Immature natural killer cell (primary cell): ENCODE measurements at regions not wholly inside any gene's neighbourhood (a gene's known extent, or its start where the extent isn't known, plus 50 kb on each side); places are given as distances from the start of the nearest gene placed in this dataset.

ENCODE experiments used
- DNase-seq, 3 donors: peaks; one replicate each; pipeline ENCODE4 v3.0.0; 2022; ENCODE audit warnings: mixed read lengths in 1 of 3
- H3K27ac Mint-ChIP-seq, 6 donors: one replicate each; pipeline ENCODE4 v1.8.0; 2020; ENCODE audit warnings: mixed read lengths in 6 of 6, mild to moderate bottlenecking in 5 of 6, inconsistent platforms in 4 of 6, moderate library complexity in 3 of 6
- H3K27me3 Mint-ChIP-seq, 3 donors: one replicate each; pipeline ENCODE4 v1.8.0; 2020 to 2021; ENCODE audit warnings: low read depth in 3 of 3, mild to moderate bottlenecking in 3 of 3, mixed read lengths in 3 of 3, moderate library complexity in 3 of 3, inconsistent platforms in 1 of 3
- H3K36me3 Mint-ChIP-seq, 3 donors: one replicate each; pipeline ENCODE4 v1.8.0; 2020; ENCODE audit warnings: mixed read lengths in 3 of 3, inconsistent platforms in 2 of 3, mild to moderate bottlenecking in 2 of 3
- H3K4me1 Mint-ChIP-seq, 2 donors: one replicate each; pipeline ENCODE4 v1.8.0; 2020; ENCODE audit warnings: inconsistent platforms in 2 of 2, mild to moderate bottlenecking in 2 of 2, mixed read lengths in 2 of 2, moderate library complexity in 1 of 2
- H3K4me3 Mint-ChIP-seq, 5 donors: one replicate each; pipeline ENCODE4 v1.8.0; 2020; ENCODE audit warnings: mild to moderate bottlenecking in 5 of 5, mixed read lengths in 5 of 5, inconsistent platforms in 3 of 5, moderate library complexity in 3 of 5
- H3K9me3 Mint-ChIP-seq, 6 donors: one replicate each; pipeline ENCODE4 v1.8.0; 2020; ENCODE audit warnings: mild to moderate bottlenecking in 6 of 6, mixed read lengths in 6 of 6, inconsistent platforms in 4 of 6, moderate library complexity in 3 of 6

GRCh38 chr3:127407026-127407939, 119.4 kb upstream of the PRR20G start:
- H3K9me3 Mint-ChIP-seq: no peaks in the 10 kb centered on the region
- DNase-seq: no peak
- peaks cover 0 to 8% (median 6%) of the 10 kb centered on the region in 3 donors for H3K27me3 Mint-ChIP-seq
- no peaks in the 10 kb centered on the region for H3K4me1 Mint-ChIP-seq
- no peak overlapping the region for H3K27ac Mint-ChIP-seq
- no peak overlapping the region for H3K4me3 Mint-ChIP-seq
- no peaks in the 10 kb centered on the region for H3K36me3 Mint-ChIP-seq

GRCh38 chr3:127406309-127407025, 118.6 kb upstream of the PRR20G start:
- Mint-ChIP-seq H3K36me3 (no peaks in the 10 kb centered on the region), H3K9me3 (no peaks in the 10 kb centered on the region), H3K27me3 (peaks cover 0 to 8% (median 6%) of the 10 kb centered on the region in 3 donors), H3K27ac (no peak overlapping the region), H3K4me3 (no peak overlapping the region), H3K4me1 (no peaks in the 10 kb centered on the region)
- DNase-seq: no peak

GRCh38 chr3:127405791-127406190, 117.9 kb upstream of the PRR20G start:
- Mint-ChIP-seq H3K27ac (no peak overlapping the region), H3K27me3 (peaks cover 0 to 8% (median 6%) of the 10 kb centered on the region in 3 donors), H3K9me3 (no peaks in the 10 kb centered on the region), H3K4me1 (no peaks in the 10 kb centered on the region), H3K4me3 (no peak overlapping the region), H3K36me3 (no peaks in the 10 kb centered on the region)
- no peak for DNase-seq

- Mint-ChIP-seq H3K4me3 (no peak overlapping the region), H3K27me3 (peaks cover 0 to 10% (median 6%) of the 10 kb centered on the region in 3 donors), H3K9me3 (no peaks in the 10 kb centered on the region), H3K4me1 (no peaks in the 10 kb centered on the region), H3K36me3 (no peaks in the 10 kb centered on the region), H3K27ac (no peak overlapping the region)
- DNase-seq: no peak
These were observed 117.3 kb upstream of the PRR20G start for GRCh38 chr3:127405010-127405598.

GRCh38 chr3:127404221-127405009, 116.6 kb upstream of the PRR20G start:
- no peak overlapping the region for H3K27ac Mint-ChIP-seq
- H3K9me3 Mint-ChIP-seq: no peaks in the 10 kb centered on the region
- no peak for DNase-seq
- H3K4me1 Mint-ChIP-seq: no peaks in the 10 kb centered on the region
- H3K36me3 Mint-ChIP-seq: no peaks in the 10 kb centered on the region
- H3K27me3 Mint-ChIP-seq: peaks cover 0 to 10% (median 6%) of the 10 kb centered on the region in 3 donors
- H3K4me3 Mint-ChIP-seq: no peak overlapping the region

- no peak overlapping the region for H3K27ac Mint-ChIP-seq
- H3K9me3 Mint-ChIP-seq: no peaks in the 10 kb centered on the region
- peaks cover 0 to 10% (median 6%) of the 10 kb centered on the region in 3 donors for H3K27me3 Mint-ChIP-seq
- no peaks in the 10 kb centered on the region for H3K4me1 Mint-ChIP-seq
- no peaks in the 10 kb centered on the region for H3K36me3 Mint-ChIP-seq
- DNase-seq: no peak
- no peak overlapping the region for H3K4me3 Mint-ChIP-seq
These were observed 115.9 kb upstream of the PRR20G start for GRCh38 chr3:127403795-127404194.

- DNase-seq: no peak
- Mint-ChIP-seq H3K27ac (no peak overlapping the region), H3K27me3 (peaks cover 2 to 9% (median 6%) of the 10 kb centered on the region in 3 donors), H3K9me3 (no peaks in the 10 kb centered on the region), H3K36me3 (no peaks in the 10 kb centered on the region), H3K4me1 (no peaks in the 10 kb centered on the region), H3K4me3 (no peak overlapping the region)
These were observed 111.3 kb upstream of the PRR20G start for GRCh38 chr3:127399154-127399553.

- no peaks in the 10 kb centered on the region for H3K4me1 Mint-ChIP-seq
- H3K36me3 Mint-ChIP-seq: no peaks in the 10 kb centered on the region
- no peak overlapping the region for H3K27ac Mint-ChIP-seq
- peaks cover 2 to 7% (median 4%) of the 10 kb centered on the region in 3 donors for H3K27me3 Mint-ChIP-seq
- H3K9me3 Mint-ChIP-seq: no peaks in the 10 kb centered on the region
- H3K4me3 Mint-ChIP-seq: no peak overlapping the region
- DNase-seq: no peak
These were observed 108.6 kb upstream of the PRR20G start for GRCh38 chr3:127396473-127396872.

- Mint-ChIP-seq H3K27me3 (peaks cover 2 to 7% (median 6%) of the 10 kb centered on the region in 3 donors), H3K9me3 (no peaks in the 10 kb centered on the region), H3K4me3 (no peak overlapping the region), H3K36me3 (no peaks in the 10 kb centered on the region), H3K27ac (no peak overlapping the region), H3K4me1 (no peaks in the 10 kb centered on the region)
- no peak for DNase-seq
These were observed 108.0 kb upstream of the PRR20G start for GRCh38 chr3:127395663-127396355.

GRCh38 chr3:127394984-127395662, 107.3 kb upstream of the PRR20G start:
- Mint-ChIP-seq H3K4me1 (no peaks in the 10 kb centered on the region), H3K27me3 (peaks cover 2 to 7% (median 4%) of the 10 kb centered on the region in 3 donors), H3K36me3 (no peaks in the 10 kb centered on the region), H3K27ac (no peak overlapping the region), H3K4me3 (no peak overlapping the region), H3K9me3 (no peaks in the 10 kb centered on the region)
- DNase-seq: no peak

GRCh38 chr3:127394031-127394430, 106.2 kb upstream of the PRR20G start:
- H3K36me3 Mint-ChIP-seq: no peaks in the 10 kb centered on the region
- H3K27me3 Mint-ChIP-seq: peaks cover 2 to 7% (median 4%) of the 10 kb centered on the region in 3 donors
- H3K27ac Mint-ChIP-seq: no peak overlapping the region
- H3K4me3 Mint-ChIP-seq: no peak overlapping the region
- no peaks in the 10 kb centered on the region for H3K9me3 Mint-ChIP-seq
- H3K4me1 Mint-ChIP-seq: no peaks in the 10 kb centered on the region
- DNase-seq: no peak

GRCh38 chr3:127393131-127393820, 105.4 kb upstream of the PRR20G start:
- Mint-ChIP-seq H3K36me3 (no peaks in the 10 kb centered on the region), H3K27me3 (peaks cover 2 to 7% (median 4%) of the 10 kb centered on the region in 3 donors), H3K27ac (peak overlapping the region in 1 of 6 donors; percentile 23), H3K4me1 (no peaks in the 10 kb centered on the region), H3K4me3 (no peak overlapping the region), H3K9me3 (no peaks in the 10 kb centered on the region)
- no peak for DNase-seq
